HepG2 (cell line): ENCODE measurements at regions not wholly inside any gene's neighbourhood (a gene's known extent, or its start where the extent isn't known, plus 50 kb on each side); places are given as distances from the start of the nearest gene placed in this dataset.

Source experiments
- HMG20A ChIP-seq: IDR thresholded peaks from 2 replicates; pipeline ENCODE4 v1.6.1; 2016; ENCODE audit warnings: borderline replicate concordance
- SCMH1 ChIP-seq: sonication (generic); formaldehyde crosslinking; IDR thresholded peaks from 2 replicates; pipeline ENCODE4 v1.9.0; 2021; ENCODE audit warnings: missing genetic modification reagents, mild to moderate bottlenecking, borderline replicate concordance
- ZNF577 ChIP-seq: sonication (generic); formaldehyde crosslinking; IDR thresholded peaks from 2 replicates; pipeline ENCODE4 v1.4.0; 2020; ENCODE audit warnings: mild to moderate bottlenecking, low read depth, missing genetic modification reagents, borderline replicate concordance
- TF ChIP-seq, protein P1 (sequence below): IDR thresholded peaks from 2 replicates; pipeline ENCODE4 v1.6.1; 2012; ENCODE audit warnings: low read length, improper control_type of control experiment

DNA sequence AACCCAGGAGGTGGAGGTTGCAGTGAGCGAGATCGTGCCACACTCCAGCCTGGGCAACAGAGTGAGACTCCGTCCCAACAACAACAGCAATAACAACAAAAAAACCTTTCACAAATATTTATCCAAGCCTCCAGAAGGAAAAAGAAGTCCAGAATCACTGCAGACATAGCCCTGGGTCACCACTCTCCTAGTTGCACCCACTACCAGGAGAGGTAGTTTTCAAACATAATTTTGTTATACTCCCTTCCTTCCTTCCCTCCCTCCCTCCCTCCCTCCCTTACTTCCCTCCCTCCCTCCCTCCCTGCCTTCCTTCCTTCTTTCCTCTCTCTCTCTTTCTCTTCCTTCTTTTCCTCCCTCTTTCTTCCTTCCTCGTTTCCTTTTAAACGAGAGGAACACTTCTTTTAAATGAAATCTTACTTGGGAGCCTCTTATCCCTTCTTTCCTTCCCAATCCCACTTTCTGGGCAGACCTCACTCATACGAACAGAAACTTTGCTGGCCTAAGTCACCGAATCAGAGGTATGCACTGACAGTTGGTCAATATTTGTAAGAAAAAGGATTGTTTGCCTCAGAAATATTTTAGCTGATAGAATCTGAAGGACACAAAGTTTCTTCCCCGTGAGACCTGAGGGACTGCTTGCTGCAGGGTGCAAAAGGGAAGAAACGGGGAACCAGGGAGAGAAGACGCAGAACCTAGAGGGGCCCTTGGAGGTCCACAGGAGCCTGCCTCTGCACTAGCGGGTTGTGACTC is 88.1 kb upstream of the AGAP1 start:
- TF ChIP-seq ZNF577: no peak
- no peak for TF ChIP-seq SCMH1
- TF ChIP-seq, protein P1, sequence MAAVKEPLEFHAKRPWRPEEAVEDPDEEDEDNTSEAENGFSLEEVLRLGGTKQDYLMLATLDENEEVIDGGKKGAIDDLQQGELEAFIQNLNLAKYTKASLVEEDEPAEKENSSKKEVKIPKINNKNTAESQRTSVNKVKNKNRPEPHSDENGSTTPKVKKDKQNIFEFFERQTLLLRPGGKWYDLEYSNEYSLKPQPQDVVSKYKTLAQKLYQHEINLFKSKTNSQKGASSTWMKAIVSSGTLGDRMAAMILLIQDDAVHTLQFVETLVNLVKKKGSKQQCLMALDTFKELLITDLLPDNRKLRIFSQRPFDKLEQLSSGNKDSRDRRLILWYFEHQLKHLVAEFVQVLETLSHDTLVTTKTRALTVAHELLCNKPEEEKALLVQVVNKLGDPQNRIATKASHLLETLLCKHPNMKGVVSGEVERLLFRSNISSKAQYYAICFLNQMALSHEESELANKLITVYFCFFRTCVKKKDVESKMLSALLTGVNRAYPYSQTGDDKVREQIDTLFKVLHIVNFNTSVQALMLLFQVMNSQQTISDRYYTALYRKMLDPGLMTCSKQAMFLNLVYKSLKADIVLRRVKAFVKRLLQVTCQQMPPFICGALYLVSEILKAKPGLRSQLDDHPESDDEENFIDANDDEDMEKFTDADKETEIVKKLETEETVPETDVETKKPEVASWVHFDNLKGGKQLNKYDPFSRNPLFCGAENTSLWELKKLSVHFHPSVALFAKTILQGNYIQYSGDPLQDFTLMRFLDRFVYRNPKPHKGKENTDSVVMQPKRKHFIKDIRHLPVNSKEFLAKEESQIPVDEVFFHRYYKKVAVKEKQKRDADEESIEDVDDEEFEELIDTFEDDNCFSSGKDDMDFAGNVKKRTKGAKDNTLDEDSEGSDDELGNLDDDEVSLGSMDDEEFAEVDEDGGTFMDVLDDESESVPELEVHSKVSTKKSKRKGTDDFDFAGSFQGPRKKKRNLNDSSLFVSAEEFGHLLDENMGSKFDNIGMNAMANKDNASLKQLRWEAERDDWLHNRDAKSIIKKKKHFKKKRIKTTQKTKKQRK: no peak
- no peak for TF ChIP-seq HMG20A (CRISPR knock-in tag)
